KOPT-K1 (cell line): ENCODE measurements at regions not wholly inside any gene's neighbourhood (a gene's known extent, or its start where the extent isn't known, plus 50 kb on each side); places are given as distances from the start of the nearest gene placed in this dataset.
"Not testable (repeated sequence)": the region's sequence is repeated elsewhere in the genome, so short reads cannot be mapped to it uniquely, and the experiment has no call there.

Experiments
- H3K27ac ChIP-seq: fragments of 200-600 bp; sonication (generic); 2 replicates; pipeline ENCODE4 v1.5.1; 2016; ENCODE audit warnings: antibody characterized with exemption, mild to moderate bottlenecking, low read depth, low read length; ENCODE audit not compliant: poor library complexity, severe bottlenecking
- H3K36me3 ChIP-seq: fragments of 200-600 bp; sonication (generic); 2 replicates; pipeline ENCODE4 v1.5.1; 2017; ENCODE audit warnings: antibody characterized with exemption, mild to moderate bottlenecking, low read length, moderate library complexity; ENCODE audit not compliant: insufficient read depth
- H3K9me3 ChIP-seq: fragments of 200-600 bp; sonication (generic); 2 replicates; pipeline ENCODE4 v1.5.1; 2017; ENCODE audit warnings: antibody characterized with exemption, low read length, mild to moderate bottlenecking; ENCODE audit not compliant: insufficient read depth, poor library complexity, severe bottlenecking

DNA sequence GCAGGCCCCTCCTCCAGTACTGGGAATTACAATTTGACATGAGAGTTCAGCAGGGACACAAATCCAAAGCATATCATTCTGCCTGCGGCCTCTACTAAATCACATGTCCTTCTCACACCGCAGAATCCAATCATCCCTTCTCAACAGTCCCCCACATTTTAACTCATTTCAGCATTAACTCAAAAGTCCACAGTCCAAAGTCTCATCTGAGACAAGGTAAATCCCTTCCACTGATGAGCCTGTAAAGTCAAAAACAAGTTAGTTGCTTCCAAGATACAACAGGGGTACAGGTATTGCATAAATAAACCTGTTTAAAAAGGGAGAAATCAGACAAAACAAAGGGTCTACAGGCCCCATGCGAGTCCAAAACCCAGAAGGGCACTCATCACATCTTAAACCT, 64.0 kb downstream of the EBNA1BP2 start:
- H3K36me3 ChIP-seq: no peaks in the 10 kb centered on the region
- no peak overlapping the region for H3K27ac ChIP-seq
- H3K9me3 ChIP-seq: peaks cover 29% of the 10 kb centered on the region

DNA sequence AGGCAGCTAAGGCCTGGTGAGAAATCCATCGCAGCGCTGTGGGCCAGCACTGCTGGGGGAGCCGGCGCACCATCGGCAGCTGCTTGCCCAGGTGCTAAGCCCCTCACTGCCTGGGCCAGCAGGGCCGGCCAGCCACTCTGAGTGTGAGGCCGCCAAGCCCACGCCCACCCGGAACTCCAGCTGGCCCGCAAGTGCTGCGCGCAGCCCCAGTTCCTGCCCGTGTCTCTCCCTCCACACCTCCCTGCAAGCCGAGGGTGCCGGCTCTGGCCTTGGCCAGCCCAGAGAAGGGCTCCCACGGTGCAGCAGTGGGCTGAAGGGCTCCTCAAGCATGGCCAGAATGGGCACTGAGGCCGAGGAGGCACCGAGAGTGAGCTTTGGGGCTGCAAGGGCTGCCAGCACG, 64.4 kb downstream of the EBNA1BP2 start:
- Histone ChIP-seq H3K36me3 (no peaks in the 10 kb centered on the region), H3K27ac (no peak overlapping the region), H3K9me3 (peaks cover 30% of the 10 kb centered on the region)

DNA sequence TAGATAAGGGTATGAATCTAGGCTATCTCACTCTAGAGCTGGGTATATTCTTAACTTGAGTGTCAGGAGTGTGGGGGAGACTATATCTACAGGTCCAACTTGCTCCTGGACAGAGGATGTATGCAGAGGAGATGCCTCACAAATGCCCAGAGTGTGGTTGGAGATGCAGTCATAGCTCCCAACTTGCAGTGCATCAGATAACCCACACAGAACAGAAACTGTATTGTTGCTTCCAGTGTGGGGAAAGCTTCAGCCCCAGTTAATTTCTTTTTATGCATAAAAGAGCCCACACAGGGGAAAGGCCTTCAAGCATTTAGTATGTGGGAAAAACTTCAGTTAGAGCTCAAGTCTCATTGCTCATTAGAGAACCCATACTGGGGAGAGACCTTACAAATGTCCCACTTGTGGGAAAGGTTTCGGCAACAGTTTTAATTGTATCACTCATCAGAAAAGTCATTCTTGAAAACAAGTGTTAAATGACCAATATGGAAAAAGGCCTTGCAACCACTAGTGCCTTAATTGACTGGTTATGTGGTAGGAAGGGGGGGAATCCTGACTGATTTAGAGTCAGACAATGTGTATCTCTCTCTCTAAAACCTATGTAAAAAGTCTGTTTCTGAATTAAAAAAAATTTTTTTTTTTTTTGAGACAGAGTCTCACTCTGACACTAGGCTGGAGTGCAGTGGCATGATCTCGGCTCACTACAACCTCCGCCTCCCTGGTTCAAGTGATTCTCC, 67.9 kb downstream of the EBNA1BP2 start:
- Histone ChIP-seq H3K9me3 (peaks cover 41% of the 10 kb centered on the region), H3K27ac (no peak overlapping the region), H3K36me3 (no peaks in the 10 kb centered on the region)

DNA sequence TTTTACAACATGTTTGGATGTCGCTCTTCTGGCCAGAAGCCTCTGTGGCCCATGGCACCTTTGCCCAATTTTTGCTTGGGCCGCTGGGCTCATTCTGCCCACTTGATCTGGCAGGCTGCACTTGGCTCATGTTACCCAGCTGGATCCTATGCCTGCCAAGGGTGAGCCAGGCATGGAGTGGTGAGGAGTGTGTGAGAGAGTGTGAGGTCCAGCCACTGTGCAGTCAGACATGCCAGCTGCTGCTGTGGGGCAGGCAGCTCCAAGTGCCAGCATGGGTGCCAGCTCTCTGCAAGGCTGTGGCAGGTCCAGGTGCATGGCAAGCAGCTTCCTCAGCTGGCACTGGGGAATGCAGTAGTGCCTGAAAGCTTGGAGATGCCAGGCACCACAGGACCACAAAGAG, 71.0 kb downstream of the EBNA1BP2 start:
- no peaks in the 10 kb centered on the region for H3K36me3 ChIP-seq
- H3K9me3 ChIP-seq: peaks cover 26% of the 10 kb centered on the region
- H3K27ac ChIP-seq: no peak overlapping the region

DNA sequence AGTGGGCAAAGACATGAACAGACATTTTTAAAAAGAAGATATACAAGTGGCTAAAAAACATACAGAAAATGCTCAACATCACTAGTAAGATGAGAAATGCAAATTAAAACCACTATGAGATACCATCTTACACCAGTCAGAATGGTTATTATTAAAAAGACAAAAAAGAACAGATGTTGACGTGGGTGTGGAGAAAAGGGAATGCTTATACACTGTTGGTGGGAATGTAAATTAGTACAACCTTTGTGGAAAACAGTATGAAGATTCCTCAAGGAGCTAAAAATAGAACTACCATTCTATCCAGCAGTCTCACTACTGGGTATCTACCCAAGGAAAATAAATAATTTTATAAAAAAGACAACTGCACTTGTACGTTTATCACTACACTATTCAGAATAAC, 73.9 kb downstream of the EBNA1BP2 start:
- no peak overlapping the region for H3K27ac ChIP-seq
- H3K9me3 ChIP-seq: peaks cover 19% of the 10 kb centered on the region
- H3K36me3 ChIP-seq: no peaks in the 10 kb centered on the region

DNA sequence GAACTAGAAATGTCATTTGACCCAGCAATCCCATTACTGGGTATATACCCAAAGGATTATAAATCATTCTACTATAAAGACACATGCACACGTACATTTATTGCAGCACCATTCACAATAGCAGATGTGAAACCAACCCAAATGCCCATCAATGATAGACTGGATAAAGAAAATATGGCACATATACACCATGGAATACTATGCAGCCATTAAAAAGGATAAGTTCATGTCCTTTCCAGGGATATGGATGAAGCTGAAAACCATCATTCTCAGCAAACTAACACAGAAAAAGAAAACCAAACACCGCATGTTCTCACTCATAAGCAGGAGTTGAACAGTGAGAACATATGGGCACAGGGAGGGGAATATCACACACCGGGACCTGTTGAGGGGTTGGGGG, 75.6 kb downstream of the EBNA1BP2 start:
- H3K36me3 ChIP-seq, H3K27ac ChIP-seq: not testable (repeated sequence)

DNA sequence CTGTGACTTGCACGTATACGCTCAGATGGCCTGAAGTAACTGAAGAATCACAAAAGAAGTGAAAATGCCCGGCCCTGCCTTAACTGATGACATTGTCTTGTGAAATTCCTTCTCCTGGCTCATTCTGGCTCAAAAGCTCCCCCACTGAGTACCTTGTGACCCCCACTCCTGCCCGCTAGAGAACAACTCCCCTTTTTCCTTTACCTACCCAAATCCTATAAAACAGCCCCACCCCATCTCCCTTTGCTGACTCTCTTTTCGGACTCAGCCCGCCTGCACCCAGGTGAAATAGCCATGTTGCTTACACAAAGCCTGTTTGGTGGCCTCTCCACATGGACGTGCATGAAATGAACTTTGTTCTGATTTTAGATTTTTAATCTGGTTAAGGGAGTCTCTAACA, 81.3 kb downstream of the EBNA1BP2 start:
- not testable (repeated sequence) for H3K27ac ChIP-seq, H3K36me3 ChIP-seq, H3K9me3 ChIP-seq

More for the DNA sequence above, 75.6 kb downstream of the EBNA1BP2 start:
- H3K9me3 ChIP-seq: not testable (repeated sequence)

DNA sequence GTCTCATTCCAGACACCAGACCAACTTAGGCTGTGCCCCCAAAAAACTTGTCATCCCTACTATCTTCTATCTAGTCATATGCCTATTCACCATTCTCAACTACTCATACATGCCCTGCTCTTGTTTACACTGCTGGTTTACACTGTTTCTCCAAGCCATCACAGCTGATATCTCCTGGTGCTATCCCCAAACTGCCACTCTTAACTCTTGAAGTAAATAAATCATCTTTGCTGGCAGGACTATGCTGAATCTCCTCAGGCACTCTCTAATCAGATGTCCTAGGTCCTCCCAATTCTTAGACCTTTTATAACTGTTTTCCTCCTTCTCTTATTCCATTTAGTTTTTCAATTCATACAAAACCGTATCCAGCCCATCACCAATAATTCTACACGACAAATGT, 81.9 kb downstream of the EBNA1BP2 start:
- not testable (repeated sequence) for H3K9me3 ChIP-seq, H3K27ac ChIP-seq, H3K36me3 ChIP-seq

DNA sequence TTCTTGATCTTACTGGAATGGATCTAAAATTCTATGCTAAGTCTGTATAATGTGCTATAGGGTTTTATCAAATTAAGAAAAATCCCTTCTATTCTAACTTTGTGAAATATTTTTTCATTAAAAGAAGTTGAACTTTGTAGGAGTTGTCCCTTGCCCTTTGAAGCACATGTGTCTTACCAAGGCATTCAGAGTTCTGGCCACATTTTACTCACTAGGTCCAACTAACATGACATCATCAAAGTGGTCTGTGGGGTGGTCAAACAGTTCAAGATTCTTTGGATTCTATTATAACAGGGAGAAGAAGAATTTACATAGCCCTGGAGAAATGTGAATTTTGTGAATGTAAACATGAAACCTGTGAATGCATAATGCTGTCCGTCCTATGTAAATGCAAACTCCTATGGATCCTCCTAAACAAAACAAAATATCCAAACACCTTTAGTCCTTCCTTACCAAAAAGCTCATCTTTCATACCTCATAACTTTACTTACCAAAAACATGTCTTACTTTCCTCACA, 88.7 kb downstream of the EBNA1BP2 start:
- no peaks in the 10 kb centered on the region for H3K9me3 ChIP-seq
- H3K36me3 ChIP-seq: no peaks in the 10 kb centered on the region
- no peak overlapping the region for H3K27ac ChIP-seq

DNA sequence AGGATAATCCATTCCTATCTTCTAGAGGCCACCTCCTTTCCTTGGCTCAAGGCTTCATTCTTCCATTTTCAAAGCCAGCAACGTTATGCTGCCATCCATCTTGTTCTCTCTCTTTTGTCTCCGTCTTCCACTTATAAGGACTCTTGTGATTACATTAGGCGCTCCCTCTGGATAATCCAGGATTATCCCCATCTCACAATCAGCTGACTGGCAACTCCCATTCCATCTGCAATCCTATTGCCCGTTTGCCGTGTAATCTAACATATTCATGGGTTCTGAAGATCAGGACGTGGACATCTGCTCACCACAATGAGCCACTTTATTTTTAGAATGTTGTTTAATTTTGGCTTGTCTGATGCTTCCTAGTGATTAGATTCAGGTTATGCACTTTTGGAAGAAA, 89.3 kb downstream of the EBNA1BP2 start:
- Histone ChIP-seq H3K9me3 (no peaks in the 10 kb centered on the region), H3K36me3 (no peaks in the 10 kb centered on the region), H3K27ac (no peak overlapping the region)

DNA sequence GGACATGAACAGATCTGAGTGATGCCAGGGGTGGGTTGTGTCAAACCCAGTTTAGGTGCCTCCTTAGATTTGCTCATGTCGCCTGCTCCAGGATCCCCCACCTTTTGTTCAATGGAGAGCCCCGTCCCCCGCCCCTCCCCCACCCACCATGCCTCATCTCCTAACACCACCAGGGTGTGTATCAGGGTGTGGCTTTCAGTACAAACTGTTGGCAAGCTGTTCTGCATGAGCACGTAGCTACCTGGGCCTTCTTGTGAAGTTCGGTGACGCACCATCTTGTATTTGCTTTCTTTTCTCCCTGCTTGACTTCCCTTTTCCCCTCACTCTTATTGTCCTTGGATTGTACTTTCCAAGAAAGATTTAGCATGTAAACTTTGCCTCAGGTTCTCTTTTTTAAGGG, 94.8 kb downstream of the EBNA1BP2 start:
- no peaks in the 10 kb centered on the region for H3K36me3 ChIP-seq
- no peak overlapping the region for H3K27ac ChIP-seq
- H3K9me3 ChIP-seq: no peaks in the 10 kb centered on the region

DNA sequence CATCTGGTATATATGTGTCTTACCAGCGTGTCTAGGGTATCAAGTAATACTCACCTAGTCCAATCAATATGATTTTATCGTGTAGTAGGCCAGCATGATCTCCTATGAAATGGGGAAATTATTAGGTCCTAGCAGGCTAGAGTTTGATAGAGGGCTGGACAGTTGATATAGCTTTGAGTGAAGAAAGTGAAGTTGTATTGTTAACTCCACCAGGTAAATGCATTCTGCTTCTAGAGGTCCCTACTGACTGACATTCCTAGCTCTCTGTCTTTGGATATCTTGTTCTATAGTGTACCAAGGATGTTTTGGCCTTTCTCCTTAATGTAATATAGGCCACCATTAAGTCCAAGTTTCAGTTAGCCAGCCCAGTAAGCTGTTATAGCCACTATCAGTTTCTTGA, 97.4 kb downstream of the EBNA1BP2 start:
- H3K9me3 ChIP-seq: no peaks in the 10 kb centered on the region
- no peak overlapping the region for H3K27ac ChIP-seq
- H3K36me3 ChIP-seq: no peaks in the 10 kb centered on the region

DNA sequence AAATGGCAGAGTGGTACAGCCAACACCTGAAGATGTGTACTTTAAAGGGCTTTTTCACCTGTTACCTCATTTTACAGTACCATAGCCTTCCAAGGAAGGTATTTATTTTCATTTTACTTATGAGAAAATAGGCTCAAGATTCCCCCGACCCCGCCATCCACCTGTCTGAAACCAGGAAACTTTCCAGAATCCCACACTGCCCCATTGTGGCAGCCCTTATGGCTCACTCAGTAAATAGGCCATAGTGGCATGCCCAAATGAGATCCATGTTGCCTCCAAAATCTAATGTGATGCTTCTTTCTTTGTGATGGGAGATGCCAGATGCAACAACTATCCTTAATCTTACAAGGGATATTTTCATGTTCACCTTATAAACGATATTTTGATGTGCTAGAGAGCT, 97.8 kb downstream of the EBNA1BP2 start:
- Histone ChIP-seq H3K27ac (no peak overlapping the region), H3K36me3 (no peaks in the 10 kb centered on the region), H3K9me3 (no peaks in the 10 kb centered on the region)

DNA sequence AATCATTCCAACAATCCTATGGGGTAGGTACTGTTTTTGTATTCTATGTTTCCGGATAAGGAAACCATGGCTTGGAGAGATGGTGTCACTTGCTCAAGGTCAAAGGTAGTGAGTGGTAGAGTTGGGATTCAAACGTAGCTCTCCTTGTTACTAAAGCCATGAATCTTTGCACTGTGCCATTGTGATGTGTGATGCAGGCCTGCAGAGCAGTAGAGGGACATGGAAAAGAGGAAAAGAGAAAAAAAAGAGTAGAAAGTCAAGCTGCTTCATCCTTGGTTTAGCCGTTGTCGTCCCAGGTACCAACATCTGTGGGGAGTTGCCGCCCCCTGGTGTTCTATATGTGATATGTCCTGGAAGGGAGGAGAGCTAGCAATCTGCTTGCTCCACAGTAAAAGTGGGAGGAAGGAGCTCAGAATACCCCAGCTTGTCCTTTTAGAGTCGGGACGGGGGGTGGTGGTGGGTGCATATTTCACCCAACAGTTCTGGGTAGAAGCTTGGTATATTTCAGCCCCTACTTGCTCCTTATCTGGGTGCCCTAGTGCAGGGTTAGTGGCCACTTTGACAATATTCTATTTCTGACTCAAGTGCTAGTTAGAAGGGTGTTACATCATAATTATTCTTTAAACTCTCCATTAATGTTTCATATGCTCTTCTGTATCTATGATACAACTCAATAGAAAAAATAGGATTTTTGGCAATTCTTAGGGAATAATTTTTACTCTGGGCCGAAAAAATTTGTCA, 98.4 kb downstream of the EBNA1BP2 start:
- H3K27ac ChIP-seq: no peak overlapping the region
- H3K9me3 ChIP-seq: no peaks in the 10 kb centered on the region
- H3K36me3 ChIP-seq: no peaks in the 10 kb centered on the region

DNA sequence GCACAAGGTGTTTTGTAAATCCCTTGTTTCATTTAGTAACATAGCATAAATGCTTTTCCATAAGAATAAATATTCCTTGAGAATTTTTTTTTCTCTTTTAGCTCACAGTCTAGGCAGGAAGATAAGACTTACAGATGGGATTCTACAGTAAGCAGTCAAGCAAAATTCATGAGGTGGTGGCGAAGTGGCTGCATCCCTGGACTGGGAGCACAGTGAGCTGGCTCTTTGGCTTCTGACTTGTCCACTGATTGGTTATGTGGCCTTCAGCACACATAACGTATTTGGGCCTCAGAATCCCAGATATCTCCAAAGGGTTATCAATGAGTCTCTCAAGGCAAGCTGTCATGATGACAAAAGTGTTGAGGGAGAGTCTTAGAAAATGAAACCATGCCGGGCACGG, 99.8 kb downstream of the EBNA1BP2 start:
- no peaks in the 10 kb centered on the region for H3K9me3 ChIP-seq
- no peak overlapping the region for H3K27ac ChIP-seq
- no peaks in the 10 kb centered on the region for H3K36me3 ChIP-seq

DNA sequence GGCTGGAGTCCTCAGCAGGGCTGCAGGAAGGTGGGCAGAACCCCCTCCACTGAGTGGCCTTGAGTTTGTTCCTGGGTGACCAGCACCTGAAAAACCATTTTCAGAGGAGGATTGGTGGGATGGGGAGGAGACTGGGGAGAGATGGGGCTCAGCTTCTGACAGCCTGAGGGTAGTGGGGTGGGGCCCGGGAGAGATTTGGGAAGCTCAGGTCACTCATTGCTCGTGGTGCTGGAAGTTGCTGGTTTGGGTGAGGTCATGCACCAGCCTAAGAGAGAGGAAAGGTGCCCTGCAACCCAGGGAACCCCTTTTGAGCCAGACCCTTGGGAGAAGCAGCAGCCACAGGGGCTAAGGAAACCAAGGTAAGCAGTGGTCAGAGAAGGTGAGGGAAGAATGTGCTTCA, 100.8 kb downstream of the EBNA1BP2 start:
- no peaks in the 10 kb centered on the region for H3K9me3 ChIP-seq
- no peaks in the 10 kb centered on the region for H3K36me3 ChIP-seq
- H3K27ac ChIP-seq: no peak overlapping the region
